ENCODE measurements at regions not wholly inside any gene's neighbourhood (a gene's known extent, or its start where the extent isn't known, plus 50 kb on each side); places are given as distances from the start of the nearest gene placed in this dataset.

DNA sequence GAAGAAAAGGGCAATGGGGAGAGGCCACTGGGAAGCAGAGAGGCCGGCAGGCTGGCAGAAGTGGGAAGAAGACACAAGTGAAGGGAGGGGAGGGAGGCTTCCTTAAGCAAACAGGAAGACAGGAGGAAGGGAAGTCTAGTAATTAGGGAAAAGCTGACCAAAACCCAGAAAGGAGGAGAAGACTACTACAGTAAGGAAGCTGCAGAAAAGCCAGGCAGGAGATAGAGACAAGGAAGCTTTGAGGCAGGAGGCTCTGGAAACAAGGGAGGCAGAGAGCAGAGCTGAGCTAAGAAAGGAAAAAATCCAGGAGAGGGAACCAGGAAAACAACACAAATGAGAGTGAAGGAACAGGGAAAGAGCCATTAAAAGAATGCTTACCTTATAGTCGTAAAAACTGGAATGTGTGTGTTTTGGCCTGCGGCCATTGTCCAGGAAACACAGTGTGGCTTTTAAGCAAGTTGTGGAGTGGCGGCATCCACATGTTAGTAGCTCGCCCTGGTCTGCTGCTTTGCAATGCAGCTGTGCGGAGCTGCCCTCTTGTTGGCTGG, 317.1 kb upstream of the CLINT1 start:
- dilution Hi-C loops (cut with MboI; ENCODE audit: extremely low pct_ligation_motif_present, low sequenced_read_pairs) = loop anchor here (25.0 kb wide), 1 partner anchor 936 kb away; no protein-coding TSS in a partner anchor
- no peaks in the 10 kb centered on the region for H3K4me1 ChIP-seq (ENCODE audit: control insufficient read depth, extremely low read depth, insufficient read depth, low read length)
- DNase-seq (ENCODE audit: low read depth, low spot score) = no peak
- no peak overlapping the region for H3K4me3 ChIP-seq (ENCODE audit: control insufficient read depth in 2 of 3, extremely low read depth in 1 of 3, insufficient read depth in 2 of 3, low read depth in 1 of 3, low read length in 3 of 3)
- H3K9me1 ChIP-seq (ENCODE audit: control insufficient read depth, extremely low read depth, insufficient read depth, low read length) = no peaks in the 10 kb centered on the region
- no peak overlapping the region for H2AFZ ChIP-seq (ENCODE audit: control insufficient read depth, low read length)
- no peak overlapping the region for H3K9ac ChIP-seq (ENCODE audit: control insufficient read depth, extremely low read depth, insufficient read depth, low read length)
- H3K4me2 ChIP-seq (ENCODE audit: control insufficient read depth, extremely low read depth, insufficient read depth, low read depth, low read length) = no peak overlapping the region
- no peaks in the 10 kb centered on the region for H4K20me1 ChIP-seq (ENCODE audit: control insufficient read depth, extremely low read depth, insufficient read depth, low read length)
- no peaks in the 10 kb centered on the region for H3K9me3 ChIP-seq (ENCODE audit: control insufficient read depth, low read depth, low read length)
- no peaks in the 10 kb centered on the region for H3K36me3 ChIP-seq (ENCODE audit: control insufficient read depth in 2 of 2, extremely low read depth in 1 of 2, insufficient read depth in 2 of 2, low read length in 2 of 2)
- H3K27ac ChIP-seq (ENCODE audit: control insufficient read depth, insufficient read depth, low read length) = no peak overlapping the region
- H3K27me3 ChIP-seq (ENCODE audit: control insufficient read depth, extremely low read depth, insufficient read depth, low read length) = no peaks in the 10 kb centered on the region
- no peak for TF ChIP-seq EZH2 (IDR thresholded peaks at IDR 0.05; ENCODE audit: low read length)
- TF ChIP-seq, protein P1, sequence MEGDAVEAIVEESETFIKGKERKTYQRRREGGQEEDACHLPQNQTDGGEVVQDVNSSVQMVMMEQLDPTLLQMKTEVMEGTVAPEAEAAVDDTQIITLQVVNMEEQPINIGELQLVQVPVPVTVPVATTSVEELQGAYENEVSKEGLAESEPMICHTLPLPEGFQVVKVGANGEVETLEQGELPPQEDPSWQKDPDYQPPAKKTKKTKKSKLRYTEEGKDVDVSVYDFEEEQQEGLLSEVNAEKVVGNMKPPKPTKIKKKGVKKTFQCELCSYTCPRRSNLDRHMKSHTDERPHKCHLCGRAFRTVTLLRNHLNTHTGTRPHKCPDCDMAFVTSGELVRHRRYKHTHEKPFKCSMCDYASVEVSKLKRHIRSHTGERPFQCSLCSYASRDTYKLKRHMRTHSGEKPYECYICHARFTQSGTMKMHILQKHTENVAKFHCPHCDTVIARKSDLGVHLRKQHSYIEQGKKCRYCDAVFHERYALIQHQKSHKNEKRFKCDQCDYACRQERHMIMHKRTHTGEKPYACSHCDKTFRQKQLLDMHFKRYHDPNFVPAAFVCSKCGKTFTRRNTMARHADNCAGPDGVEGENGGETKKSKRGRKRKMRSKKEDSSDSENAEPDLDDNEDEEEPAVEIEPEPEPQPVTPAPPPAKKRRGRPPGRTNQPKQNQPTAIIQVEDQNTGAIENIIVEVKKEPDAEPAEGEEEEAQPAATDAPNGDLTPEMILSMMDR (optimal IDR thresholded peaks at IDR 0.05 in 1 of 3, IDR thresholded peaks at IDR 0.05 in 1 of 3, conservative IDR thresholded peaks at IDR 0.05 in 1 of 3; ENCODE audit: extremely low read depth in 1 of 3, insufficient read depth in 2 of 3, low read length in 3 of 3) = no peak
- H3K79me2 ChIP-seq (ENCODE audit: control insufficient read depth, insufficient read depth, low read length) = no peaks in the 10 kb centered on the region
- no peak for FAIRE-seq

DNA sequence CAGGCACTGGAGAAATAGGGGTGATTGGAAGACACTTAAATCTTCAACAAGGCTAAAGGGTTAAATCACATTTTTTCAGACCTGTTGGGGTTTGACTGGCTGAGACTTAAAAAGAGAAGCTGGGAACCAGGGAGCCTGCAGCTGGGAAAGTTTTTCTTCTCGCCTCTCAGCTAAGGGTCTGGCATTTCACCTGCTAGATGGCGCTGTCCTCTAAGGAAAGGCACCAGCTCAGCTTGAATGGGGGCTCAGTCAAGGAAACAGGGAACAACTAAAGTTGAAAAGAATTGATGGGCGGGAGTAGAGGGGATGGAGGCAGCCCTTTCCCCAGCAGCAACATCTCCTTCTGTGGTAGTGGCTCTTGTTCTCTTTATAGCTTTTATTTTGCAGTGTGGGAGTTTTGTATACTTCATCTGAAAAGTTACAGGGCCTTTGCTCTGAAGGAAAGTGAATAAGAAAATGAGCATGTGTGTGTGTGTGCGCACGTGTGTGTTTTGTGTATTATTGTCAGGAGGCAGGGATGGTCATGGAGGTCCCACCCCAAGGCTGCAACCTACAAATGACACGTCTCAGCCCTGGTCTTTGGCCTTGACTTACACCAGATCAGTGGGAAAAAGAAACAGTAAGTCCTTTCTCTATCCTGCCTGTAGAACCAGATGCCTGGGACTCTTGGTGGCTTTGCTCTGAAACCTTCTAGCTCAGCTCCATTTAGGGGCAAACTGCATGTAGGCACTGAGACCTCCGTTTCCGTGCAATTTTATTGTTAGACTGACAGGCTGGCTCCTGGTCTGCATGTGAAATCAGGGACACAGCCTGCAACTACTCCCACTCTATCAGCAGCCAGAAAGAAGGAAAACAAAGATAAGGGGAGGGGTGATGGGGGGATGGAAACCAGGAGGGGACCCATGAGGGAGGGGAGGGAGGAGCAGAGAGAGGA, 316.2 kb upstream of the CLINT1 start:
- TF ChIP-seq, protein P1 (optimal IDR thresholded peaks at IDR 0.05 in 1 of 3, IDR thresholded peaks at IDR 0.05 in 1 of 3, conservative IDR thresholded peaks at IDR 0.05 in 1 of 3; ENCODE audit: extremely low read depth in 1 of 3, insufficient read depth in 2 of 3, low read length in 3 of 3) = peak; percentile 76 to 87 (median 84)
- no peak for TF ChIP-seq EZH2 (IDR thresholded peaks at IDR 0.05; ENCODE audit: low read length)
- peak; percentile 62 for FAIRE-seq
- Histone ChIP-seq H2AFZ (ENCODE audit: control insufficient read depth, low read length) (no peak overlapping the region), H3K9me3 (ENCODE audit: control insufficient read depth, low read depth, low read length) (no peaks in the 10 kb centered on the region), H3K4me2 (ENCODE audit: control insufficient read depth, extremely low read depth, insufficient read depth, low read depth, low read length) (no peak overlapping the region), H4K20me1 (ENCODE audit: control insufficient read depth, extremely low read depth, insufficient read depth, low read length) (no peaks in the 10 kb centered on the region), H3K36me3 (ENCODE audit: control insufficient read depth in 2 of 2, extremely low read depth in 1 of 2, insufficient read depth in 2 of 2, low read length in 2 of 2) (no peaks in the 10 kb centered on the region), H3K4me3 (ENCODE audit: control insufficient read depth in 2 of 3, extremely low read depth in 1 of 3, insufficient read depth in 2 of 3, low read depth in 1 of 3, low read length in 3 of 3) (no peak overlapping the region), H3K27ac (ENCODE audit: control insufficient read depth, insufficient read depth, low read length) (no peak overlapping the region), H3K4me1 (ENCODE audit: control insufficient read depth, extremely low read depth, insufficient read depth, low read length) (no peaks in the 10 kb centered on the region), H3K27me3 (ENCODE audit: control insufficient read depth, extremely low read depth, insufficient read depth, low read length) (no peaks in the 10 kb centered on the region), H3K79me2 (ENCODE audit: control insufficient read depth, insufficient read depth, low read length) (no peaks in the 10 kb centered on the region), H3K9ac (ENCODE audit: control insufficient read depth, extremely low read depth, insufficient read depth, low read length) (no peak overlapping the region), H3K9me1 (ENCODE audit: control insufficient read depth, extremely low read depth, insufficient read depth, low read length) (no peaks in the 10 kb centered on the region)
- dilution Hi-C loops (cut with MboI; ENCODE audit: extremely low pct_ligation_motif_present, low sequenced_read_pairs) = loop anchor here (25.0 kb wide), 1 partner anchor 937 kb away; no protein-coding TSS in a partner anchor
- DNase-seq (ENCODE audit: low read depth, low spot score) = no peak

Data from keratinocyte (primary cell).